NB4 (cell line): ENCODE measurements at regions not wholly inside any gene's neighbourhood (a gene's known extent, or its start where the extent isn't known, plus 50 kb on each side); places are given as distances from the start of the nearest gene placed in this dataset.

Experiments
- CTCF ChIP-seq: IDR thresholded peaks from one replicate; pipeline ENCODE4 v1.5.1; 2012; ENCODE audit warnings: low read depth, low read length
- MYC ChIP-seq: IDR thresholded peaks from 2 replicates; pipeline ENCODE4 v1.6.1; 2011; ENCODE audit warnings: low read depth, low read length
- POLR2A ChIP-seq: IDR thresholded peaks from 2 replicates; pipeline ENCODE4 v1.6.1; 2011; ENCODE audit warnings: mild to moderate bottlenecking; ENCODE audit not compliant: insufficient read length; ENCODE audit errors: extremely low read depth

DNA sequence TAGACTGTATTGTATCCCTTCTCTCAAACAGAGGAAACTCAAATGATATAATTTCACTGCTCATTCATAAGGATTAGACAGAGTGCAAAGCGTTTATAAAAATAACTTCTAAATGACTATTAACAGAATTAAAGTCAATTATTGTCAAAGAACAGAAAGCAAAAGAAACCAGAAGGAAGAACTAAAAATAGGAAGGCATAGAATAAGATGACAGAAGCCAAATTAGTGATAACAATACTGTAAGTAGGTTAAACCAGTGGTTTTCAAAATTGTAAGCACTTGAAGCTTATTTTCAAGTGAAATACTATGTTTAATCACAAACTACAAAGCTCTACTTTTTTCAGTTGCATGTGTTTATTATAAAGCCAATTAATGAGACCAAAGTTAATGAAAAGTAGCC lies 305.2 kb downstream of the PPP1R2C start:
- TF ChIP-seq CTCF (no peak), POLR2A (no peak), MYC (no peak)
